GM18502 (cell line): ENCODE measurements at regions not wholly inside any gene's neighbourhood (a gene's known extent, or its start where the extent isn't known, plus 50 kb on each side); places are given as distances from the start of the nearest gene placed in this dataset.
"Not testable (repeated sequence)": the region's sequence is repeated elsewhere in the genome, so short reads cannot be mapped to it uniquely, and the experiment has no call there.

Experiments
- ATAC-seq: cut with Tn5 transposase; IDR thresholded peaks from one replicate; pipeline ENCODE4 v1.9.1; 2021; ENCODE audit warnings: mild to moderate bottlenecking; ENCODE audit not compliant: unreplicated experiment, poor library complexity

GRCh38 chr17:77826132-77826873 is 132.2 kb upstream of the TNRC6C start:
- no peak for ATAC-seq

GRCh38 chr17:77827039-77827438 is 131.5 kb upstream of the TNRC6C start:
- no peak for ATAC-seq

- no peak for ATAC-seq
Observed at GRCh38 chr17:77827511-77827910, 131.0 kb upstream of the TNRC6C start.

- no peak for ATAC-seq
Observed at GRCh38 chr17:77828749-77829539, 129.6 kb upstream of the TNRC6C start.

- ATAC-seq = no peak
Observed at GRCh38 chr17:77829843-77830799, 128.4 kb upstream of the TNRC6C start.

- no peak for ATAC-seq
Observed at GRCh38 chr17:77830816-77831473, 127.6 kb upstream of the TNRC6C start.

- ATAC-seq = no peak
Observed at GRCh38 chr17:77831474-77832179, 126.9 kb upstream of the TNRC6C start.

GRCh38 chr17:77832180-77832560 is 126.3 kb upstream of the TNRC6C start:
- ATAC-seq = no peak

GRCh38 chr17:77833769-77834168 is 124.7 kb upstream of the TNRC6C start:
- no peak for ATAC-seq

- ATAC-seq = no peak
Observed at GRCh38 chr17:77834170-77835115, 124.1 kb upstream of the TNRC6C start.

- ATAC-seq = no peak
Observed at GRCh38 chr17:77836557-77837041, 121.9 kb upstream of the TNRC6C start.

- not testable (repeated sequence) for ATAC-seq
Observed at GRCh38 chr17:77837072-77837471, 121.4 kb upstream of the TNRC6C start.

GRCh38 chr17:77837917-77838316 is 120.6 kb upstream of the TNRC6C start:
- ATAC-seq = no peak

GRCh38 chr17:77838748-77839697 is 119.5 kb upstream of the TNRC6C start:
- ATAC-seq = no peak

- no peak for ATAC-seq
Observed at GRCh38 chr17:77839698-77840512, 118.6 kb upstream of the TNRC6C start.

- ATAC-seq = no peak
Observed at GRCh38 chr17:77840513-77841165, 117.9 kb upstream of the TNRC6C start.
